ENCODE measurements at regions not wholly inside any gene's neighbourhood (a gene's known extent, or its start where the extent isn't known, plus 50 kb on each side); places are given as distances from the start of the nearest gene placed in this dataset.

GRCh38 chr5:124583469-124584350, 162.7 kb downstream of the ZNF608 start:
- no peak overlapping the region for H3K18ac ChIP-seq (ENCODE audit: insufficient read length, low read depth, low read length)
- no peak overlapping the region for H2AFZ ChIP-seq (ENCODE audit: low read length)
- no peak overlapping the region for H4K8ac ChIP-seq (replicated peaks; ENCODE audit: insufficient read length, low read depth, low read length)
- H4K5ac ChIP-seq (ENCODE audit: insufficient read length, low read depth, low read length) = no peak overlapping the region
- DNase-seq = no peak
- no peak overlapping the region for H3K9ac ChIP-seq (ENCODE audit: extremely low read depth, insufficient read length, low read length)
- H3K9me3 Mint-ChIP-seq = peaks cover 17 to 18% of the 10 kb centered on the region in 2 experiments
- WGBS (ENCODE audit: extremely low coverage, insufficient read length, low lambda C conversion rate) = no CpG with 5 or more reads among the region's 7 CpGs
- H3K79me2 ChIP-seq (ENCODE audit: insufficient read depth, low read length) = no peaks in the 10 kb centered on the region
- H2BK120ac ChIP-seq (ENCODE audit: low read depth, low read length, poor library complexity, severe bottlenecking) = no peak overlapping the region
- H3K27me3 ChIP-seq (ENCODE audit: insufficient read depth, low read length) = no peaks in the 10 kb centered on the region
- peaks cover 21% of the 10 kb centered on the region for H3K4me1 ChIP-seq (ENCODE audit: insufficient read depth, low read length)
- no peak overlapping the region for H2BK5ac ChIP-seq (ENCODE audit: insufficient read length, low read length)
- H3K27ac Mint-ChIP-seq = peak overlapping the region in 2 of 3 experiments; percentile 62 to 76; a peak in 2 of 7 replicates
- H2BK12ac ChIP-seq (ENCODE audit: insufficient read length, low read depth, low read length) = no peak overlapping the region
- no peak overlapping the region for H2AK5ac ChIP-seq (ENCODE audit: insufficient read length, low read length)
- H3K56ac ChIP-seq (ENCODE audit: insufficient read length, low read depth, low read length) = no peak overlapping the region
- no peak overlapping the region for H3K4me2 ChIP-seq (ENCODE audit: insufficient read depth, insufficient read length, low read length)
- no peaks in the 10 kb centered on the region for H3K23me2 ChIP-seq (ENCODE audit: insufficient read length, low read depth, low read length, poor library complexity, severe bottlenecking)
- no peaks in the 10 kb centered on the region for H3K9me3 ChIP-seq (ENCODE audit: control insufficient read depth, low read depth, low read length)
- no peak overlapping the region for H3K4me3 Mint-ChIP-seq
- H4K91ac ChIP-seq (ENCODE audit: insufficient read length, low read depth, low read length) = no peak overlapping the region
- no peak overlapping the region for H3K23ac ChIP-seq (ENCODE audit: insufficient read length, low read depth, low read length)
- H4K20me1 ChIP-seq (ENCODE audit: control insufficient read depth, insufficient read depth, insufficient read length) = no peaks in the 10 kb centered on the region
- no peaks in the 10 kb centered on the region; the same call in 1 of the 2 replicates for H3K27me3 Mint-ChIP-seq (ENCODE audit: low read depth)
- H3K4me1 Mint-ChIP-seq = peaks cover 37 to 43% of the 10 kb centered on the region in 2 experiments
- no peak for TF ChIP-seq CTCF (conservative IDR thresholded peaks at IDR 0.05)
- H2BK15ac ChIP-seq (ENCODE audit: low read depth, low read length) = no peak overlapping the region
- H3T11ph ChIP-seq (ENCODE audit: low read length) = no peak overlapping the region
- no peak overlapping the region for H2BK20ac ChIP-seq (ENCODE audit: low read depth, low read length, poor library complexity, severe bottlenecking)
- H3K14ac ChIP-seq (ENCODE audit: insufficient read depth, low read length) = no peak overlapping the region
- H3K36me3 Mint-ChIP-seq (ENCODE audit: insufficient read depth in 1 of 3, low read depth in 3 of 3) = peaks cover 5 to 21% (median 14%) of the 10 kb centered on the region in 3 experiments; a peak in 5 of 7 replicates
- no peak overlapping the region for H3K4ac ChIP-seq (ENCODE audit: low read depth, low read length)
- H3K27ac ChIP-seq (ENCODE audit: insufficient read length, low read depth, low read length) = no peak overlapping the region
- no peaks in the 10 kb centered on the region for H3K79me1 ChIP-seq (ENCODE audit: insufficient read depth, low read depth, low read length, poor library complexity, severe bottlenecking)
